ENCODE measurements at regions not wholly inside any gene's neighbourhood (a gene's known extent, or its start where the extent isn't known, plus 50 kb on each side); places are given as distances from the start of the nearest gene placed in this dataset.
"Not testable (repeated sequence)": the region's sequence is repeated elsewhere in the genome, so short reads cannot be mapped to it uniquely, and the experiment has no call there.

- no peak for DNase-seq
Measured at GRCh38 chr13:55517312-55517711, 1623.4 kb upstream of the PRR20A start.

DNA sequence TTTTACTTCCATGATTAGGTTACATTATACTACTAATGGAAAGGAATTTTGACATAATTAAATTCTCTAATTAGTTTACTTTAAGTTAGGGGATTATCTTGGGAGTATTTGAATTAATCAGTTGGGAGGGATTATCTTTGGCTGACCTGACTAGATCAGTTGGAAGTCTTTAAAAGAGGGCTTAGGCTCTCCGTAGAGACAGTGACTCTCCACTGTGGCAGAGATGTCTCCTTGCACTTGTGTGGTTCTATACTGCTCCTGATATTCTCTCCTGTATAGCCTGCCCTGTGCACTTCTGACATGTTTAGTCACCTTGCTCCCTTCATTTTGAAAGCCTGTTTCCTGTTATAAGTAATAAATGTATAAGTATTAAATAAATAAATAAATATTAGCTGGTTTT lies 1612.3 kb upstream of the PRR20A start:
- DNase-seq, result no peak

DNA sequence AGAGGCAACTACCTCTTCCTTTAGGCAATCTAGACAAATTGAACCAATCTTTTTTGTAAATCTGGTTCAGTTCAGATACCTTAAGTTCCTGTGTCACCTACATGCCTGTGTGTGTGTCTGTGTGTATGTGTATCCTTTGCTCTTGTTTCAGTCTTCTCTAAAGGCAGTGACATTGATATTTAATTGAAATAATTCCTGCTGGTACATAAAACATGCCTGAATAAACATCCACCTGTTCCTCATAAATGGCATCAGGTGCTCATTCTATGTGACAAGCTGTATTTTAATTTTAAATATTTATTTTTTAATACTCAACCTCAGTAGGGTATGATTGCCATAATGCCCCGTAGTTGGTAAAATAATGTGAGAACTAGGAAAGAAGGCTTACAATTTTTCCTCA lies 1606.4 kb upstream of the PRR20A start:
- no peak for DNase-seq

DNA sequence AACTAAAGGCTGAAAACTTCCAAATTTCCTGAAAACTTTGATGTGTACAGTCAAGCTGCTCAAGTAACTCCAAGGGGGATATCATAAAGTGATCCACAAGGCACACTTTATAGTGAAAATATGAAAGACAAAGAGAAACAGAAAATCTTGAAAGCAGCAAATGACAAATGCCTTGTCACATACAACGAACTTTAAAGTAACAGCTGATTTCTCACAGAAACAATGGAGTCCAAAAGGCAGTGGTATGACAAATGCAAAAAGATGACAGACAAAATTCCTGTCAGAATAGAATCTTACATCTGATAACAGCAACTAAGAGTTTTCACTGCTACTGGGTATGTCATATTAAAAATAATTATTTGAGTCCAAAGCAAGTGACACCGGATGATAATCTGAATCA lies 1602.3 kb upstream of the PRR20A start:
- no peak for DNase-seq

- DNase-seq, result no peak
Measured at GRCh38 chr13:55543053-55543452, 1597.7 kb upstream of the PRR20A start.

GRCh38 chr13:55550624-55551023 lies 1590.1 kb upstream of the PRR20A start:
- no peak for DNase-seq

GRCh38 chr13:55553701-55554100 lies 1587.0 kb upstream of the PRR20A start:
- DNase-seq, result no peak

DNA sequence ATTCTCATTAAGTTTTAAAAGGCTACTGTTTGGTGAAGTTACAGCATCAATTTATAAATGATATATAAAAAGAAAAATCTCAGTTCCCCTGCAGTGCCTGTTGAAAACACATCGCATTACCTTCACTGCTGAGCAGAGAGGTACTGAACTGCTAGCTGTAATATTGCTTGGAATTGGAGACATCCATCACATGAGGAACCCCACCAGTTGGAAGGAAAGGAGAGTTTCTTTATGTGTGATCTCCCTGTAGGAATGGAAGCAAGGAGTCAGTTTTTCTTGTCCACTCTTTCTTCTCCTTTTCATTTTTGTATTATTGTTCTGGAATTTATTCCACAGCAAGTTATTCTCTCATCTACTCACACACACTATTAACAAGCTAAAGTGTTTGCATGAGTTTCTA lies 1586.0 kb upstream of the PRR20A start:
- DNase-seq, result no peak

DNA sequence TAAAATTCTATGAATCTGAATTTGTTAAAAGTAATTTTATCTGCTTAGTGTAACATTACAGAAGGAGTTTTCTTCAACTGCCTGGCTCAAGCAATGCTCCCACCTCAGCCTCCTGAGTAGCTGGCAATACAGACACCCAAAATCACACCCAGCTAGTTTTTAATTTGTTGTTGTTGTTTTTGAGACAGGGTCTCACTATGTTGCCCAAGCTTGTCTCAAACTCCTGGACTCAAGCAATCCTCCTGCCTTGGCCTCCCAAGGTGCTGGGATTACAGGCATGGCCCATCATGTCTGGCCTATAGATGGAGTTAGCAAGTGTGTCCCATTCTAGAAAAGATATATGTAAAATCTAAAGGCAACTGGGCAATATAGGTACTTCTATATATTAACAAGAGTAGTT lies 1580.4 kb upstream of the PRR20A start:
- no peak for DNase-seq

DNA sequence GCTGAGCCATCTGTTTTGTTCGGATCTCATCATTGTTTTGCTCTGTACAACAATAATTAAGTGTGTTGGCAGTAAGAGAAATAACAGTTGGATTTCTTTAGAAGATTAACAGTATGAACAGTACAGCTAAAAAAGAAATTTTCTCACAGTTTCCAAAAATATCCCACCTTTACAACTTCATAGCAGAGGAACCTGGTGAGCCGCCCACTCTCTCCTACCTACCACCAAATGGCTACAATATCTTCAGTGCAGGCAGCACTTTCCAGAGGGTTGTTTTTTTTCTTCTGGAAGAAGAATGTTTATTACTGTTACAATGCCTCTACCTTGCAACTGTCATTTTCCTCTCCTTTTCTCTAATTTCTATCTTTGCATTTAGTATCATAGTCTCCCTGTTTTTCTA lies 1577.5 kb upstream of the PRR20A start:
- DNase-seq, result no peak

DNA sequence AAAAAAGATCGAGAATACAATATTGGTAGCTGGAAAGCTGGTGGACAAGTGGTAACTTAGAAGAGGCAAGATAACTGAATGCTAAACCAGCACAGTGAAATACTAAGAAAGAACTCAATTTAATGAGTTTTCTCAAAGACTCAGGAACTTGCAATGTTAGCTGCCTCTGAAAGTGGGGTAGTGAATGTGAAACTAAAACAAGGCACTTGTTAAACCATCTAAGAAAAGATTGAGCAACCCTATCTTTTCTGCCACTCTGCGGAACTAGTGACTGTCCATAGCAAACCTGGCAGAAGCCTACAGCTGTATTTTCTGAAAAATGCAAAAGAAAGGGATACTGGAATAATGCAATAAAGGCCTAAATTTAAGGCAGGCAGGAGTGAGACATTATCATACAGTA lies 1574.4 kb upstream of the PRR20A start:
- no peak for DNase-seq

GRCh38 chr13:55566779-55567178 lies 1573.9 kb upstream of the PRR20A start:
- no peak for DNase-seq

DNA sequence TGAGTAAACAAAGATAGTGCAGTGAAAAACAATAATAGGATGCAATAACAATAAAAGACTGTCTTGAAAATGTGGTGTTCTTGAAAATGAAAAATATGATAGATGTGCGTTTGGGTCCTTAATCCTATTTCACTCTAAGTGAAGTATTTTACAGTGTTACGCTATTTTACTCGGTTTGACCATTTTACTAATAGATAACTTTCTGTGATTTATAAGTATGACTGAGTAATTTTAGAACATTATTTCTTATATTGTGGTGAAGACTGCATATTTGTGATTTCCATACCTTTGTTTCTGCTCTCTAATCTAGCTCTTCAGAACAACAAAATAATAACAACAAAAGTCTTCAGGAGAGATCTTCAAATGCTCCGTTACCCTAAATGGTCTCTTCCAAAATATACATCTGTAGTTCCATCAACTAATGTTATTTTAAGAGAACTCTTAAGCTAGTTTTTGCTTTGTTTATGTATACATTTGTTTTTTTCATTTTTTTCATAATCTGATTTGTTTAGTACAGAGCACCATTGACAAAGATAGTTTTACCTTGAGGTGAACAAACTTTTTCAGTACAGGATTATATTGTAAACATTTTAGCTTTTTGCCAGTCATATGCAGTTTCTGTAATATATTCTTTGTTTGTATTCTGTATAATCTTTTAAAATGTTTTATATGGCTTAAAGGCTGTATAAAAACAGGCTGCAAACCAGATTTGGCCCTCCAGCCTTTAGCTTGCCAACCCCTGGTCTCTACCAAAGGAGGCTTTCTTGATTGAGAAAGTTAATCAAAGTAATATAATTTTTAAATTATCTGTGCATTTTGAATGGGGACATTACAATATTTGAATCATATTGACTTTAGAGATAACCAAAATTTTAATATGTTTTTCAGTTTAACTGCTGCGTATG lies 1572.7 kb upstream of the PRR20A start:
- DNase-seq, result no peak

DNA sequence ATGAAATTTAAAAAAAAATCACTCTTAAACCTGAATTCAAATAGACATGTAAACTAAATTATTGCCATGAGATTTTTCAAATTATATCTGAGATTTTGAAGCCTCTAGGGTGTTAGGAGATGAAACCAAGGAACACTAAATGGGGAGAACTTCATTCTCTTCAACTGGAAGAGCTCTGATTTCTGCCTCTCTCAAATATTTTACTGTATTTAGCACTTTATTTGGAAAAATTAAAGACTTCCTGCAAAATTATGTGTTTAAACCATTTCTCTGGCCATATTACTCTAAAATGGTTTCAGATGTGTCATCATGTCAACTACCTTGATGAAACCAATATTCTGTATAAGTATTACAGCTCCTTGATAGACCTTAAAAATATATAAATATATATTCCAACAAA lies 1571.6 kb upstream of the PRR20A start:
- no peak for DNase-seq

- no peak for DNase-seq
Measured at GRCh38 chr13:55569514-55569913, 1571.2 kb upstream of the PRR20A start.

GRCh38 chr13:55570371-55570770 lies 1570.3 kb upstream of the PRR20A start:
- DNase-seq, result no peak

- DNase-seq, result no peak
Measured at GRCh38 chr13:55571237-55571867, 1569.4 kb upstream of the PRR20A start.

DNA sequence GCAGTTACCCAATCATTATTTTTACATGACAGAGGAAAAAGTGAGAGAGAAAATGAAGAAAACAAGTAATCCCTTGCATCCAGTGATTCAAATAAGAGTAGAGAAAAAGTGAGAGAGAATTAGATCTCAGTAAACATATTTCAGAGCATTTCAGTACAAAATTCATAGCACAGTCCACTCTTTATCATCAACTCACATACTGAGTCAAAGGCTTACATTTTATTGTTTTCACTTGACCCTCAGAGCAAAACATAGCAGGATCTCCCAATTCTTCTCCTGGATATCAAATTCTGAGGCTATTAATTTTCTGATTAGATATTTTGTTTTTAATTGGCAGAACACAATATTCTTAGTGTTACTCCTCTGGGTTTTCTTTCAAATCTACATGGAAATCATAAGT lies 1568.3 kb upstream of the PRR20A start:
- DNase-seq, result no peak

DNA sequence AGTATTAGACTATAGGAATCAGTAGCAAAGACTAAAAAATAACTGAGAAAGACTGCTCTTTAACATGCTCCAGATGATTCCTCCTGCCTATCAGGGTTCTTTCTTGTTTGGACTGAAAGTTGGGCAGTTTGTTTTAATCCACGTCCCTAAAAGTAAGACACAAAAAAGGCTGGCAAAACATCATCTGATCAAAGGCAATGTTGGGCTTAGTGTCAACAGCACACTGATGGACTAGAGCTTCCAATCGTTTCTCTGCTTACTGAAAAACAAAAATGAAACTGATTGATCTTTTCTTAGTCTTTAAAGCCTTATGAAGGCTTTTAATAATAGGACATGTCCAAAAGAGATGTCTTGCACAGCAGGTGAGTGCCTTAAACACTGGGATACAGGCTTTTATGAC lies 1567.9 kb upstream of the PRR20A start:
- no peak for DNase-seq

DNA sequence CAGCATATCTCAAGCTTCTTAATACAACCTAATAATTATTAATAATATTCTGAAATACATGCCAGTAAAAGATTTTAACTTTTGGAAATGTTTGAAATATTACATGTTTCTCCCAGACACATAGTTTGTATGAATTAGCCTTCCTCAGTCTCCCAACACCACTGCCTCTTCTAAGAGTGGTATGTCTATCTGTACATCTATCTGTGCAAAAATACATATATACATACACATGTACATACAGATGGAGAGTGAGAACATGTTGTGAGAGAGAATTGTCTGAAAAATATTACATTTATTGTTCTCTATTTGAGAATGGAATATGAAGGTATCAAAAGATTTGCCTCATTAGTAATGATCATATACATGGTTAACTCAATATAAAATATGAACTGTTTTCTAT lies 1567.2 kb upstream of the PRR20A start:
- no peak for DNase-seq

GRCh38 chr13:55576389-55576788 lies 1564.3 kb upstream of the PRR20A start:
- no peak for DNase-seq

DNA sequence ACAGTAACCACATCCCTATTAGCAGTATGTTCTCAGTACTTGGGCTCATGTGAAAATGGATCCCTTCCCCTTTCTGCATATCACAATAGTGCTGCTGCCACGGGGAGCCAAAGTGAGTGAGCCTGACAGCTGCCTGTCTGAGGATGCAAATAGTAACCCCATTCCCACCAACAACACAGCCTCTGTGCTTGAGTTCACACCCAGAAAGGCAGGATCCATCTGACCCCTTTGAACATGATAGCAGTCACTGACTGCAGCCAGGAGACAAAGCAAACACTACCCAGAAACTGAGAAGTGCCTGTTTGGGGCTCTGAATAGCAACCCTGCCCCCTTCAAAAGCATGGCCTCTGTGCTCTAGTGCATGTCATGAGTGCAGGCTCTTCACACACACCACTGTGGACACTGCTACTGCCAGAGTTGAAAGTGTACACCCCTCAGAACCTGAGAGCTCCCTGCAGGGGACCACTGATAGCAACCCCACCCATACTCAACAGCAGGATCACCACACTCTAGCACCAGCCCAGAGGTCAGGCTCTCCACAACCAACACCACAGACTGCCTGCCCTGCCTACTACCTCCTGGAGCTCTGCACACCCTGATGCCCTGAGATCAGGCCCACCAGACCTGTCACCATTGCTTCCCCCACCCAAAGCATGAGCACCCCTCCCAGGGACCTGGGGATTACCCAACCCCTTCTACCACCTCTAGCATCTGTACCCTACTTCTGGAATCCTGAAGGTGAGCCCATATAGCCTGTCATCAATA lies 1563.5 kb upstream of the PRR20A start:
- DNase-seq, result peak; percentile 34

DNA sequence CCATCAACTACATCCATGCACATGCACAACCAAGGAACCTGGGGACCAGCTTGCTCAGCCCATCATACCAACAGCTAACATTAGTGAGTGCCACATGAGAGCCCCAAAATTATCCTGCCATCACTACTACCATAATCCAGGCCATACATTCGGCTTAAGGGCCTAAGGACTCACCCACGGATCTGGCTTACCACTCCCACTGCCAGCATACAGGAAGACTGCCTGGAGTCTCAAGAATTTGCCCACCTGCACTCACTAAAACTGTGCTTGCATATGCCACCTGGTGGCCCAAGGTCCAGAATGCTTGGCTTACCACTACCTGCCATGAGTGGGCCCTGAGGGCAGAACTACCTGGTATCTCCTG lies 1562.9 kb upstream of the PRR20A start:
- DNase-seq, result no peak

DNA sequence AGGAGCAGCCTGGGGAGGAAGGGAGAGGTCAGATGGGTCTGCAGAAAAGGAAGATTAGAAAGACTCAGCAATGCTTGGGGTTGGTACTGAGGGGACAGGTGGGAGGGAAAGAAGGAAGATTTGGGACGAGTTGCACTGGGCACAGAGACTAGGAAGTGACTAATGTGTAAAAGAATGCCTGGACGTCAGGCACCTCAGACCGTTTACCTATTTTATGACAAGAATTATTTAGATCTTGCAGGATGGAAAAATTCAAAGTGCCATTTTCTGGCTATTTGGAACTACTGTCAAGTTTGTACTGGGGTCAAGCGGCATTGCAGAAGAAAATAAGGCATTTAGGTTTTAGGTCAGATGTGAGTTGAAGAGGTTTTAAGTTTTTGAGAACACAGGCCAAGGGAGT lies 1558.4 kb upstream of the PRR20A start:
- not testable (repeated sequence) for DNase-seq
